ENCODE measurements at regions not wholly inside any gene's neighbourhood (a gene's known extent, or its start where the extent isn't known, plus 50 kb on each side); places are given as distances from the start of the nearest gene placed in this dataset.

- H3K9me1 ChIP-seq (replicated peaks; ENCODE audit: control insufficient read depth, extremely low read depth, insufficient read depth, low read length) = no peaks in the 10 kb centered on the region
- no peak overlapping the region for H3K4me2 ChIP-seq (ENCODE audit: insufficient read depth, low read length)
- no peak overlapping the region for H2AFZ ChIP-seq (ENCODE audit: low read depth, low read length)
- no peaks in the 10 kb centered on the region for H3K36me3 ChIP-seq (ENCODE audit: control insufficient read depth in 2 of 2, extremely low read depth in 1 of 2, insufficient read depth in 2 of 2, low read length in 2 of 2)
- no peak for DNase-seq (ENCODE audit: low read depth, low spot score)
- TF ChIP-seq FOS (IDR thresholded peaks at IDR 0.05; ENCODE audit: borderline replicate concordance, insufficient read depth, low read length) (no peak), POLR2A (IDR thresholded peaks at IDR 0.05; ENCODE audit: low read depth, low read length) (no peak), JUN (IDR thresholded peaks at IDR 0.05; ENCODE audit: borderline replicate concordance, insufficient read depth, insufficient read length, low read depth) (no peak), POLR2AphosphoS5 (IDR thresholded peaks at IDR 0.05; ENCODE audit: insufficient read depth, low read depth, low read length) (no peak), EZH2 (IDR thresholded peaks at IDR 0.05; ENCODE audit: borderline replicate concordance, low read depth, low read length, severe bottlenecking) (no peak), GATA2 (IDR thresholded peaks at IDR 0.05; ENCODE audit: insufficient read depth, insufficient read length, low read depth, low read length) (no peak), MYC (IDR thresholded peaks at IDR 0.05; ENCODE audit: low read depth, low read length) (no peak), CTCF (IDR thresholded peaks at IDR 0.05; ENCODE audit: extremely low read depth in 1 of 2, insufficient read depth in 1 of 2, low read depth in 1 of 2, low read length in 2 of 2) (no peak)
- FAIRE-seq = no peak
- no peaks in the 10 kb centered on the region for H3K4me1 ChIP-seq (ENCODE audit: control insufficient read depth, extremely low read depth, insufficient read depth, low read length)
- peaks cover 6 to 7% of the 10 kb centered on the region in 2 experiments for H3K27me3 ChIP-seq (ENCODE audit: control insufficient read depth in 2 of 2, insufficient read depth in 2 of 2, low read length in 2 of 2)
- H3K79me2 ChIP-seq (ENCODE audit: control insufficient read depth, insufficient read depth, low read length) = no peaks in the 10 kb centered on the region
- intact Hi-C loops (cut with micrococcal nuclease) = no loop called here
- BruUV-seq (replicated peaks) = no TSS peak
- ChIA-PET CTCF (interaction anchor here (1.1 kb wide), 1 partner anchor 17 kb away, joined by 3 read pairs; no protein-coding TSS in a partner anchor), POLR2A (no interaction called here)
- H3K27ac ChIP-seq (ENCODE audit: insufficient read depth, low read depth, low read length) = no peak overlapping the region
- H3K4me3 ChIP-seq (replicated peaks in 1 of 3; ENCODE audit: insufficient read depth in 1 of 3, low read depth in 1 of 3, low read length in 3 of 3) = no peak overlapping the region
- dilution Hi-C loops (cut with MboI; ENCODE audit: extremely low pct_ligation_motif_present, low sequenced_read_pairs) = no loop called here
- no peaks in the 10 kb centered on the region for H3K9me3 ChIP-seq (replicated peaks; ENCODE audit: control insufficient read depth, insufficient read depth, low read length)
- no peaks in the 10 kb centered on the region for H4K20me1 ChIP-seq (replicated peaks; ENCODE audit: control insufficient read depth, extremely low read depth, insufficient read depth, low read length)
- no peak overlapping the region for H3K9ac ChIP-seq (replicated peaks; ENCODE audit: extremely low read depth, insufficient read depth, low read length)
These were observed 65.9 kb upstream of the KCNK12 start for GRCh38 chr2:47636596-47637264.
